Fibroblast of villous mesenchyme (primary cell): ENCODE measurements at regions not wholly inside any gene's neighbourhood (a gene's known extent, or its start where the extent isn't known, plus 50 kb on each side); places are given as distances from the start of the nearest gene placed in this dataset.

ENCODE experiments used
- DNase-seq: peaks from one replicate; pipeline ENCODE4 v3.0.0-alpha.2; 2010; ENCODE audit warnings: low read depth
- H3K4me3 ChIP-seq: 2 replicates; pipeline ENCODE4 v1.5.1; 2011; ENCODE audit warnings: low read depth, mild to moderate bottlenecking, low read length
- CTCF ChIP-seq: IDR thresholded peaks from 2 replicates; pipeline ENCODE4 v1.5.1; 2012; ENCODE audit warnings: low read depth, mild to moderate bottlenecking, low read length; ENCODE audit not compliant: insufficient read depth

GRCh38 chr6:168908166-168908565, 345.5 kb downstream of the THBS2 start:
- TF ChIP-seq CTCF = no peak
- H3K4me3 ChIP-seq = no peak overlapping the region
- DNase-seq = peak; percentile 20

DNA sequence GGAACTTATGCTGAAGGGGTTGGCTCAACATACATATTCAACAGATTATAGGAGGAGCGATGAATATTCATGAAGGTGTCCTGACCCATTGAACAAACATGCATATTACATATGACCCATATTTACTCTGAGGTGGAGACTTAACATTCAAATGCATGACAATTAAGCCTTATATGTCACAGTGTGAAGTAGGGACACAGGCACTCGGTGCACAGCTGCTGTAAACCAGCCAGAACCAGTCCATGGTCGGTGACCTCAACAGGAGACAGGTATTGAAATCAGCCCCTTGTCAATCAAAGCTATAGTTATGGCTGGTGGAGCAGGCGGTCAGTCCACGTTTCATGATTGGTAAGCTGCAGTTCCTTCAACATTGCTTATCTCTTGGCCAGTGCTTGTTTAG, 347.3 kb downstream of the THBS2 start:
- no peak for DNase-seq
- no peak for TF ChIP-seq CTCF

DNA sequence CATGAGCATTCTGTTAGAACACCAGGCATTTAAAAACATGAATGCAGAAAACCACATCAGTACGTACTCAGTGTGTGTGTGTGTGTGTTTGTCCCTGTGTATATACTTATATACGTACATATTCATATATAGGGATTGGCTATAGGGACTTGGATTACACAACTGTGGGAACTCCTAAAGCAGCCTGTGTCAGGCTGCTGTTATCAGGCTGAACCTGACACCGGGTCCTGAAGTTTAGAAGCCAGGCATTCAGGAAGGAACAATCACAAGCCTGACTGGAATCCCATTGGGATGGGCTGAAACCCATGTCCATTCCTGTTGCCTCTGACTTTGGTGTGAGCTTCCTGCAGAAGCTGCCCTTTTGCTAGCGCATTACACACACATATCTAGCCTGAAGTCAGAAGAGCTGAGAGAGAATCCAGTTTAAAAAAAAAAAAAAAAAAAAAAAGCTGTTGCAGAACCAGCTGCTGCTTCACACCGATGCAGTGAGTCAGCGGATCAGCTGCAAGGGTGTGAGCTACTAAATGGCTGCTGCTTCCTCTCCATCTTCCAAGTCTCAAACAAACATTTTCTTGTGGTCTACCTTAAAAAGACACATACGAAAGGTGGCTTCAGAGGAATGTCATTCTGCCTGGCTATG, 348.1 kb downstream of the THBS2 start:
- DNase-seq = no peak
- no peak for TF ChIP-seq CTCF
- H3K4me3 ChIP-seq = no peak overlapping the region

More for the DNA sequence above, 347.3 kb downstream of the THBS2 start:
- H3K4me3 ChIP-seq = no peak overlapping the region

DNA sequence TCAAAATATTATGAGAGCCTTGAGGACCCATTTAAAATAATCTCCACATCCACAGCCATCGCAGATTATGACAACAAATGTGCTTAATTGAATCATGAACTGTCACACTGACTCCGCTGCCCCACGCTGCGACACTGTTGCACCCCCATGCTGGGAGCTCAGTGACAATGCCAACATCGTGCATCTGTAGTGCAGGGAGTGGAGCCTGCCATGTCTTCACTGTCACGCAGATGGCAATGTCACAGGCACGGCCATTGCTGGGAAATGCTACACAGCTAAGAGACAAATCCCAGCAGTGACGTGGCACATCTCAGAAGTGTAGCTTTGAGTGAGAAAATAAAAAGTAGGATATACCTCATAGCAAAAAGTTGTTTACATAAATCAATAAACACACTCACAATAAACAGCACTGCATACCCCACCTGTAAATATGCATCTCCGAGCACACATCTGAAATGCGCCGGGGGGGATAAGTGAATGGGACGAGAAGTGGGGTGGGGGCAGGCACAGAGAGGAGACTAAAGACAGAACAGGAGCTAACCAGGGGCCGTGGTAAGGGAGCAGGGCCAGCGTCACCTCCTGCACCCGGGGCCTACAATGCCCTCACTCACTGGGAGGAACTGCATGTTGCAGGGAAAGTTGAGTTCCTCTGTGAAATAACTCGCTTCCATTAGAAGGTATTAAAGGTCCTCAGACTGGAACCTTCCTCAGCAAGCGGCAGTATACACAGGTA, 349.9 kb downstream of the THBS2 start:
- no peak overlapping the region for H3K4me3 ChIP-seq
- TF ChIP-seq CTCF = no peak
- no peak for DNase-seq

- no peak overlapping the region for H3K4me3 ChIP-seq
- TF ChIP-seq CTCF = no peak
- no peak for DNase-seq
Observed at GRCh38 chr6:168902075-168902474, 351.6 kb downstream of the THBS2 start.

- no peak for DNase-seq
- H3K4me3 ChIP-seq = no peak overlapping the region
- no peak for TF ChIP-seq CTCF
Observed at GRCh38 chr6:168901076-168901475, 352.6 kb downstream of the THBS2 start.
